Ovary (tissue), 7 donors: ENCODE measurements at regions not wholly inside any gene's neighbourhood (a gene's known extent, or its start where the extent isn't known, plus 50 kb on each side); places are given as distances from the start of the nearest gene placed in this dataset.

Experiments used
- DNase-seq, 5 donors: peaks; one replicate each; pipeline ENCODE4 v3.0.0-alpha.2; 2019 to 2020
- H3K27ac ChIP-seq, 2 donors: fragments of 200-600 bp; one replicate each; pipeline versions ENCODE4 v1.5.1 to v1.8.0; 2019 to 2022
- H3K27me3 ChIP-seq: fragments of 200-600 bp; one replicate; pipeline ENCODE4 v1.8.0; 2022
- H3K36me3 ChIP-seq: fragments of 200-600 bp; sonication (generic); one replicate; pipeline ENCODE4 v1.5.1; 2019
- H3K4me1 ChIP-seq: one replicate; pipeline ENCODE4 v1.8.1; 2013; ENCODE audit warnings: mild to moderate bottlenecking, moderate library complexity; ENCODE audit not compliant: insufficient read depth
- H3K4me3 ChIP-seq: fragments of 200-600 bp; sonication (generic); one replicate; pipeline ENCODE4 v1.5.1; 2017
- H3K9me3 ChIP-seq, 2 donors: fragments of 200-600 bp in 1 of 2; sonication (generic) in 1 of 2; one replicate each; pipeline versions ENCODE4 v1.5.1 to v1.8.1; 2013 to 2019; ENCODE audit warnings: mild to moderate bottlenecking in 1 of 2, moderate library complexity in 1 of 2
- CTCF ChIP-seq, 3 donors: fragments of 450-650 bp in 2 of 3; fragments of 200-600 bp in 1 of 3; IDR thresholded peaks; one replicate each; pipeline versions ENCODE4 v1.5.1 to v1.8.0; 2016 to 2022; ENCODE audit warnings: antibody characterized with exemption in 3 of 3, mild to moderate bottlenecking in 1 of 3
- EP300 ChIP-seq: sonication (generic); formaldehyde crosslinking; IDR thresholded peaks from one replicate; pipeline ENCODE4 v1.6.1; 2017; ENCODE audit warnings: antibody characterized with exemption
- POLR2A ChIP-seq: fragments of 450-650 bp; IDR thresholded peaks from one replicate; pipeline ENCODE4 v1.6.1; 2017; ENCODE audit warnings: antibody characterized with exemption, mild to moderate bottlenecking, moderate library complexity
- WGBS, 3 donors: extraction: QIAGEN DNeasy Blood & Tissue Kit in 1 of 3; methylation state at CpG; one replicate each; pipeline versions ENCODE4 v1.1.5 to v1.1.7; 2013 to 2017; 5-methylcytosine and 5-hydroxymethylcytosine counted together
- intact Hi-C, 4 donors: fragments of 100-400 bp; cut with DNase I; formaldehyde crosslinking; loops; one replicate each; pipeline versions ENCODE4 v1.11.0 to v1.15.1; 2022 to 2023
- donor health status: DM: no; HTN: no; CAD: no; lungs with moderate emphysema.
- donor health status: DM: no; HTN: no; CAD: no.
- donor health status: Bipolar disorder and iron deficiency.
- donor health status: DM: no; HTN: no; CAD: no.
- donor health status: DM: yes; HTN: yes; CAD: no.

- WGBS, 3 donors, result 90 to 93% (median 90%) methylated on average over 9 of the region's 9 CpGs
- no peaks in the 10 kb centered on the region for H3K4me1 ChIP-seq
- TF ChIP-seq EP300 (no peak), POLR2A (no peak), CTCF (IDR thresholded peaks at IDR 0.05) (no peak)
These were observed 204.1 kb downstream of the IL15 start for GRCh38 chr4:141840299-141840986.

GRCh38 chr4:141843136-141843535, 206.8 kb downstream of the IL15 start:
- H3K27me3 ChIP-seq, result no peaks in the 10 kb centered on the region
- TF ChIP-seq CTCF (IDR thresholded peaks at IDR 0.05), result no peak
- TF ChIP-seq EP300, result no peak
- no peak for TF ChIP-seq POLR2A
- H3K36me3 ChIP-seq, result no peaks in the 10 kb centered on the region
- no peak overlapping the region for H3K27ac ChIP-seq
- WGBS, 3 donors, result 67 to 78% (median 75%) methylated on average over 2 of the region's 2 CpGs
- H3K4me1 ChIP-seq, result no peaks in the 10 kb centered on the region
- intact Hi-C loops, result no loop called here
- DNase-seq, result no peak
- no peaks in the 10 kb centered on the region for H3K9me3 ChIP-seq
- no peak overlapping the region for H3K4me3 ChIP-seq

More at GRCh38 chr4:141840299-141840986, 204.1 kb downstream of the IL15 start:
- H3K4me3 ChIP-seq, result no peak overlapping the region
- DNase-seq, result no peak
- no peaks in the 10 kb centered on the region for H3K27me3 ChIP-seq
- no peak overlapping the region for H3K27ac ChIP-seq
- intact Hi-C loops, result no loop called here
- no peaks in the 10 kb centered on the region for H3K36me3 ChIP-seq
- no peaks in the 10 kb centered on the region for H3K9me3 ChIP-seq

GRCh38 chr4:141845901-141846300, 209.5 kb downstream of the IL15 start:
- no peak overlapping the region for H3K4me3 ChIP-seq
- H3K27ac ChIP-seq, result no peak overlapping the region
- no peaks in the 10 kb centered on the region for H3K9me3 ChIP-seq
- H3K27me3 ChIP-seq, result no peaks in the 10 kb centered on the region
- intact Hi-C loops, result no loop called here
- H3K36me3 ChIP-seq, result no peaks in the 10 kb centered on the region
- H3K4me1 ChIP-seq, result no peaks in the 10 kb centered on the region
- DNase-seq, result no peak
- TF ChIP-seq CTCF (IDR thresholded peaks at IDR 0.05) (no peak), EP300 (no peak), POLR2A (no peak)

GRCh38 chr4:141849367-141849766, 213.0 kb downstream of the IL15 start:
- Histone ChIP-seq H3K4me1 (no peaks in the 10 kb centered on the region), H3K36me3 (no peaks in the 10 kb centered on the region), H3K4me3 (no peak overlapping the region), H3K27ac (no peak overlapping the region), H3K27me3 (no peaks in the 10 kb centered on the region), H3K9me3 (no peaks in the 10 kb centered on the region)
- intact Hi-C loops, result no loop called here
- no peak for DNase-seq
- TF ChIP-seq EP300, result no peak
- TF ChIP-seq POLR2A, result no peak
- TF ChIP-seq CTCF (IDR thresholded peaks at IDR 0.05), result no peak
- 11 to 25% (median 12%) methylated on average over 1 of the region's 1 CpG for WGBS, 3 donors
